ENCODE measurements at regions not wholly inside any gene's neighbourhood (a gene's known extent, or its start where the extent isn't known, plus 50 kb on each side); places are given as distances from the start of the nearest gene placed in this dataset.

- TF ChIP-seq POLR2A (IDR thresholded peaks at IDR 0.05) = no peak
- no peak for TF ChIP-seq CTCF (IDR thresholded peaks at IDR 0.05)
Observed at GRCh38 chr6:119442776-119443184, 93.2 kb upstream of the MAN1A1 start.

Data from lower leg skin (tissue), 3 donors.